ENCODE measurements at regions not wholly inside any gene's neighbourhood (a gene's known extent, or its start where the extent isn't known, plus 50 kb on each side); places are given as distances from the start of the nearest gene placed in this dataset.
"Not testable (repeated sequence)": the region's sequence is repeated elsewhere in the genome, so short reads cannot be mapped to it uniquely, and the experiment has no call there.

DNA sequence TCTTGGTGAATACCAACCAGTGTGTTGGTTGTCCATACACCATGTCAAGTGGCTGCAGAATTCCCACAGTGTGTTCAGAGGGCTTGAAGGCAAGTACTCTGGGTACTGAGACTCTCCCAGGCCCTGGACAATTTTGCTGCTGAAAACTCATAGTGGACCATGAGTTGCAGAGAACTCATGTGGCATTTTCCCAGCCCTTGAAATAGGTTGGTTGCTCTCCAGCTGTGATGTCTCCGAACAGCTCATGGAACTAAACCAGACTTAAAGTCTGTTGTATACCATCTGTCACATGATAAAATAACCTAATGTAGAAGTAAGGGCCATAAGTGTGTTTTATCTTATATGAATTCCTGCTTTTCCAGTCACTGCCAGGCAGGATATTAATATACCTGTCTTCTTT lies 67.8 kb downstream of the RGS2 start:
- no peak for DNase-seq (ENCODE audit: low read depth, low spot score)
- ChIA-PET CTCF (no interaction called here), POLR2A (no interaction called here)
- TF ChIP-seq, protein P1, sequence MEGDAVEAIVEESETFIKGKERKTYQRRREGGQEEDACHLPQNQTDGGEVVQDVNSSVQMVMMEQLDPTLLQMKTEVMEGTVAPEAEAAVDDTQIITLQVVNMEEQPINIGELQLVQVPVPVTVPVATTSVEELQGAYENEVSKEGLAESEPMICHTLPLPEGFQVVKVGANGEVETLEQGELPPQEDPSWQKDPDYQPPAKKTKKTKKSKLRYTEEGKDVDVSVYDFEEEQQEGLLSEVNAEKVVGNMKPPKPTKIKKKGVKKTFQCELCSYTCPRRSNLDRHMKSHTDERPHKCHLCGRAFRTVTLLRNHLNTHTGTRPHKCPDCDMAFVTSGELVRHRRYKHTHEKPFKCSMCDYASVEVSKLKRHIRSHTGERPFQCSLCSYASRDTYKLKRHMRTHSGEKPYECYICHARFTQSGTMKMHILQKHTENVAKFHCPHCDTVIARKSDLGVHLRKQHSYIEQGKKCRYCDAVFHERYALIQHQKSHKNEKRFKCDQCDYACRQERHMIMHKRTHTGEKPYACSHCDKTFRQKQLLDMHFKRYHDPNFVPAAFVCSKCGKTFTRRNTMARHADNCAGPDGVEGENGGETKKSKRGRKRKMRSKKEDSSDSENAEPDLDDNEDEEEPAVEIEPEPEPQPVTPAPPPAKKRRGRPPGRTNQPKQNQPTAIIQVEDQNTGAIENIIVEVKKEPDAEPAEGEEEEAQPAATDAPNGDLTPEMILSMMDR (IDR thresholded peaks at IDR 0.05; ENCODE audit: insufficient read depth, low read length, missing control alignments), result no peak
- H3K4me3 ChIP-seq (ENCODE audit: low read depth, low read length), result no peak overlapping the region

DNA sequence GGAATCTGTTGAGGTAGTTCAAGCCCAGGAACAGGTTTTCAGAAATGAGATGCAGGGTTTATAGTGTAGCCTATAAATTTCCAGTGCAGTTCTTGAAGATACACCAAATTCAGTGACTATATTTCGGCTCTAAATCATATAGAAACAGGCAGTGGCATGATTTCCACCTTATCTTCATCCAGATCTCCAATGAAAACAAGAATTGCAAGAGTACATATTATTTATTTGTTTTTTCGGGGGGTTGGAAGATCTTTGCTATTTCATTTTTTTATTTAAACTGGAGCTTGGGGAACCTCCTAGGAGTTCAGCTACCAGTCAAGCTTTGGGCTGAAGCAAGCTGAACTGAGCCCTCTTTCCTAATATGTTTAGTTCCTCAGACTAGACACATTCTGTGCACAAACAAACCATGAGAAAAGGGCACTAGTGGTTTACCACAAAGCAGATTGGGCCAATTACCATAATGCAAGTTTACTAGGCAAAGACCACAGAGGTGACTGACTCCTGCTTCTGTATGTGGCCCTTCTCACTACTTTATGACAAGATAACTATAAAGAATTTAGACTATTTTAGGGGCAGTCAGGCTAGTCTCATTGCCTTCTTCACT lies 68.5 kb downstream of the RGS2 start:
- TF ChIP-seq, protein P1 (IDR thresholded peaks at IDR 0.05; ENCODE audit: insufficient read depth, low read length, missing control alignments), result no peak
- POLR2A ChIA-PET, result no interaction called here
- no peak for DNase-seq (ENCODE audit: low read depth, low spot score)
- CTCF ChIA-PET, result no interaction called here
- no peak overlapping the region for H3K4me3 ChIP-seq (ENCODE audit: low read depth, low read length)

DNA sequence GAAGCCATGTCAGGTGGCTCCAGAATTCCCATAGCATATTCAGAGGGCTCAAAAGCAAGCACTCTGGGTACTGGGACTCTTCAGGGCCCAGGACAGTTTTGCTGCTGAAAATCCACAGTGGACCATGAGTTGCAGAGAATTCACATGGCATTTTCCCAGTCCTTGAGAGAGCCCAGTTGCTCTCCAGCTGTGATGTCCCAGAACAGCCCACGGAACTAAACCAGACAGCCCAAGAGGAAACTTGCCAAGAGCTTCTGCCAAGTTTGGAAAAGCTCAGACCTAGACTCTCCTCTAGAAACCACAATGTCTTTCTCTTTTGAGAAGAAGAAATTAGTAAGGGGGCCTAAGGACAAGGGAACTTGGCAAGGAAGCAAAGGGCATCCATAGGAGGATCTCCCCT lies 69.4 kb downstream of the RGS2 start:
- ChIA-PET POLR2A (no interaction called here), CTCF (interaction anchor here (1.0 kb wide), 1 partner anchor 141 kb away, joined by 3 read pairs; no protein-coding TSS in a partner anchor)
- TF ChIP-seq, protein P1 (IDR thresholded peaks at IDR 0.05; ENCODE audit: insufficient read depth, low read length, missing control alignments), result no peak
- DNase-seq (ENCODE audit: low read depth, low spot score), result no peak
- no peak overlapping the region for H3K4me3 ChIP-seq (ENCODE audit: low read depth, low read length)

DNA sequence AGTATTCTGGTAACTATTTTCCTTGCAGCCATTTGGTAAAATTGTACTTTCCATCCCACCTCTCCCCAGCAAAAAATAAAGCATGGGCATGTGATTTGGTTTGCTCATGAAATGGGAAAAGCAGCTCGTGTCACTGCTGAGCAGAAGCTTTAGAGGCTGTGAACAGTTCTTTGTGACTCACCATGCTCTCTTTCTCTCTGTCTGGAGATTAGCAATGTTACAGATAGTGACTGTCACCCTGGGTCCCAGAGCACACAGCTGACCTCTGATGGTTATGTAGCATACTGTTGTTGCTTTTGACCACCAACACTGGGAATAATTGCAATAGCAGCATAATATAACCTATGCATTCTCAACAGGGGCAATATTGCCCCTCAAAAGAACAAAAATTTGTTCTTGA lies 70.6 kb downstream of the RGS2 start:
- DNase-seq (ENCODE audit: low read depth, low spot score), result no peak
- ChIA-PET CTCF (no interaction called here), POLR2A (no interaction called here)
- H3K4me3 ChIP-seq (ENCODE audit: low read depth, low read length), result no peak overlapping the region
- TF ChIP-seq, protein P1 (IDR thresholded peaks at IDR 0.05; ENCODE audit: insufficient read depth, low read length, missing control alignments), result no peak

DNA sequence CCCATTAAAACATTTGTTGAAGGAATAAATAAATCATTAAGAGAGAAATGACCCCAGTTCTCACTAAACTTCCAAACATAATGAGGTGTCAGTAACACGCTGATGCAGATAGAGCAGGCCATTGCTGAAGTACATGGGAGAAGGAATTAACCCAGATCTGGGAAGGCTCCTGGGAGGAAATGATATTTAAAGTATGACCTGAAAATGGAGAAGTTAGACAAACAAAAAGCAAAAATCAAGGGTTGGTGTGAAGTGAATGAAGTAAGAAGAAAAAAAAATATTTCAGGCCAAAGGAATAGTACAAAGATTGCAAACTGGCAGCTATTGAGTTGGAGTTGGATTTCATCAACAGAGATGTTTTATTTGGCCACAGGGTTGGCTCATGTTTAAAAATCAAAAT lies 71.4 kb downstream of the RGS2 start:
- POLR2A ChIA-PET, result no interaction called here
- CTCF ChIA-PET, result no interaction called here

DNA sequence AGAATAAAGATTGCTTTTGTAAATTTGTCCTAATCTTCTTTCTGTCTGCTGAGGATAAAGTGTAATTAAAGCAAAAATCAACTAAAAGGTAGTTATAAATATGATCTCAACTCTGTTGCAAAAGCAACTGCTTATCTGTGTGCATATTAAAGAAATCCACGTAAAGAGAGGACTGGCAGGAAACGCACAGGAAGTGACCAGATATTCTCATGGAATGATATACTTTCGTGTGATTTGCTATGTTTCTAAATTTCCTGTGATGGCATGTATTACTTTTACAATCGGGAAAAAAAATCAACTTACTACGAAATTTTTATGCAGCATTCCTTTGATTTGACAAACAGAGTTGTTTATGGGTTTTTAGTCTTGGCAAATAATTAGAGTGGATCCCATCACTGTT lies 75.4 kb downstream of the RGS2 start:
- TF ChIP-seq, protein P1 (IDR thresholded peaks at IDR 0.05; ENCODE audit: insufficient read depth, low read length, missing control alignments), result no peak
- CTCF ChIA-PET, result no interaction called here
- DNase-seq (ENCODE audit: low read depth, low spot score), result no peak

More for the DNA sequence above, 71.4 kb downstream of the RGS2 start:
- no peak for DNase-seq (ENCODE audit: low read depth, low spot score)
- no peak overlapping the region for H3K4me3 ChIP-seq (ENCODE audit: low read depth, low read length)
- TF ChIP-seq, protein P1 (IDR thresholded peaks at IDR 0.05; ENCODE audit: insufficient read depth, low read length, missing control alignments), result no peak

DNA sequence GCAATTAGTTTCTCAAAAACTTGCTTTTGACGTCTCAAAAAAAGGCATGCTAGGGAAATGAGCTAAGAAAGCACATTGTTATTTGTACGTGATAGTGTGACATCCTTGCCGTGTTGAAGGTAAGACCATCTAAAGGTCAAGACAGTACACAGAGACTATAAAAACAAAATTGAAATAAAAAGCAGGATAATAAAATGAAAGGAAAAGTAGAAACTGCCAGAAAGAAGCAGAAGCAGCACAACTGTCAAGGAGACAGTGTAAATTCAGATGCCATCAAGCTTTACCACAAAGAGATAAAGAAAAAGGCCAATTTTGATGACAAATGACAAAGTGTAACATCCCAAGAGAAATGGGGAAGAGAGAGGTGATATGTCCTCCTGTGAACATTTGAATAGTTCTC lies 76.5 kb downstream of the RGS2 start:
- CTCF ChIA-PET; DNase-seq (ENCODE audit: low read depth, low spot score); POLR2A ChIA-PET; H3K4me3 ChIP-seq (ENCODE audit: low read depth, low read length): not testable (repeated sequence)

More for the DNA sequence above, 75.4 kb downstream of the RGS2 start:
- POLR2A ChIA-PET, result no interaction called here
- no peak overlapping the region for H3K4me3 ChIP-seq (ENCODE audit: low read depth, low read length)

Measured in AG04449 (cell line).